NB4 (cell line): ENCODE measurements at regions not wholly inside any gene's neighbourhood (a gene's known extent, or its start where the extent isn't known, plus 50 kb on each side); places are given as distances from the start of the nearest gene placed in this dataset.

ENCODE experiments used
- MAX ChIP-seq: IDR thresholded peaks from 2 replicates; pipeline ENCODE4 v1.6.1; 2011; ENCODE audit warnings: low read depth, low read length
- POLR2A ChIP-seq: IDR thresholded peaks from 2 replicates; pipeline ENCODE4 v1.6.1; 2011; ENCODE audit warnings: mild to moderate bottlenecking; ENCODE audit not compliant: insufficient read length; ENCODE audit errors: extremely low read depth

- no peak for TF ChIP-seq MAX
- TF ChIP-seq POLR2A: no peak
Measured at GRCh38 chr15:96559631-96560030, 229.1 kb downstream of the NR2F2 start.
